Nephron progenitor cell (in vitro differentiated cells): ENCODE measurements at regions not wholly inside any gene's neighbourhood (a gene's known extent, or its start where the extent isn't known, plus 50 kb on each side); places are given as distances from the start of the nearest gene placed in this dataset.

Experiments
- DNase-seq: peaks from one replicate; pipeline ENCODE4 v3.0.0; 2021
- H3K27ac Mint-ChIP-seq: 2 replicates; pipeline ENCODE4 v1.8.0; 2021; ENCODE audit warnings: mild to moderate bottlenecking, moderate library complexity, mixed read lengths
- H3K27me3 Mint-ChIP-seq: 2 replicates; pipeline ENCODE4 v1.8.0; 2021; ENCODE audit warnings: mild to moderate bottlenecking, low read depth, mixed read lengths; ENCODE audit not compliant: poor library complexity
- H3K36me3 Mint-ChIP-seq: 2 replicates; pipeline ENCODE4 v1.8.0; 2021; ENCODE audit warnings: low read depth, mixed read lengths
- H3K4me1 Mint-ChIP-seq: 2 replicates; pipeline ENCODE4 v1.8.0; 2021; ENCODE audit warnings: mixed read lengths
- H3K4me3 Mint-ChIP-seq: 2 replicates; pipeline ENCODE4 v1.8.0; 2021; ENCODE audit warnings: mild to moderate bottlenecking, moderate library complexity, mixed read lengths
- H3K9me3 Mint-ChIP-seq: 2 replicates; pipeline ENCODE4 v1.8.0; 2021; ENCODE audit warnings: mild to moderate bottlenecking, moderate library complexity, mixed read lengths
- CTCF ChIP-seq: fragments of 200-600 bp; sonication (generic); IDR thresholded peaks from 2 replicates; pipeline ENCODE4 v1.5.0; 2021; ENCODE audit warnings: antibody characterized with exemption

GRCh38 chr18:70998490-70998889, 709.6 kb downstream of the SOCS6 start:
- Mint-ChIP-seq H3K4me3 (no peak overlapping the region), H3K9me3 (peaks cover 6% of the 10 kb centered on the region), H3K36me3 (no peaks in the 10 kb centered on the region), H3K4me1 (no peaks in the 10 kb centered on the region), H3K27ac (no peak overlapping the region), H3K27me3 (peaks cover 10% of the 10 kb centered on the region)
- DNase-seq, result no peak
- TF ChIP-seq CTCF, result peak; percentile 17

GRCh38 chr18:70994116-70994515, 705.3 kb downstream of the SOCS6 start:
- Mint-ChIP-seq H3K9me3 (peaks cover 6% of the 10 kb centered on the region), H3K4me3 (no peak overlapping the region), H3K27me3 (peaks cover 9% of the 10 kb centered on the region), H3K27ac (no peak overlapping the region), H3K4me1 (no peaks in the 10 kb centered on the region), H3K36me3 (no peaks in the 10 kb centered on the region)
- TF ChIP-seq CTCF, result no peak
- DNase-seq, result no peak

GRCh38 chr18:70991577-70991976, 702.7 kb downstream of the SOCS6 start:
- no peak overlapping the region for H3K4me3 Mint-ChIP-seq
- DNase-seq, result no peak

GRCh38 chr18:70985948-70986347, 697.1 kb downstream of the SOCS6 start:
- Mint-ChIP-seq H3K9me3 (peaks cover 35% of the 10 kb centered on the region), H3K27me3 (no peaks in the 10 kb centered on the region), H3K36me3 (no peaks in the 10 kb centered on the region), H3K27ac (no peak overlapping the region), H3K4me1 (no peaks in the 10 kb centered on the region), H3K4me3 (no peak overlapping the region)
- no peak for DNase-seq
- TF ChIP-seq CTCF, result no peak

More at GRCh38 chr18:70991577-70991976, 702.7 kb downstream of the SOCS6 start:
- no peak for TF ChIP-seq CTCF
- Mint-ChIP-seq H3K4me1 (no peaks in the 10 kb centered on the region), H3K27ac (no peak overlapping the region), H3K27me3 (peaks cover 5% of the 10 kb centered on the region), H3K9me3 (peaks cover 19% of the 10 kb centered on the region), H3K36me3 (no peaks in the 10 kb centered on the region)

GRCh38 chr18:70982292-70982691, 693.4 kb downstream of the SOCS6 start:
- no peak overlapping the region for H3K4me3 Mint-ChIP-seq
- peaks cover 29% of the 10 kb centered on the region for H3K9me3 Mint-ChIP-seq
- no peak overlapping the region for H3K27ac Mint-ChIP-seq
- no peak for DNase-seq
- no peak for TF ChIP-seq CTCF
- no peaks in the 10 kb centered on the region for H3K27me3 Mint-ChIP-seq
- no peaks in the 10 kb centered on the region for H3K36me3 Mint-ChIP-seq
- H3K4me1 Mint-ChIP-seq, result no peaks in the 10 kb centered on the region

- H3K4me3 Mint-ChIP-seq, result no peak overlapping the region
- H3K36me3 Mint-ChIP-seq, result no peaks in the 10 kb centered on the region
- no peak overlapping the region for H3K27ac Mint-ChIP-seq
- TF ChIP-seq CTCF, result no peak
- peaks cover 22% of the 10 kb centered on the region for H3K9me3 Mint-ChIP-seq
- H3K4me1 Mint-ChIP-seq, result no peaks in the 10 kb centered on the region
- no peak for DNase-seq
- H3K27me3 Mint-ChIP-seq, result peaks cover 3% of the 10 kb centered on the region
Measured at GRCh38 chr18:70981400-70982140, 692.7 kb downstream of the SOCS6 start.
